SU-DHL-6 (cell line): ENCODE measurements at regions not wholly inside any gene's neighbourhood (a gene's known extent, or its start where the extent isn't known, plus 50 kb on each side); places are given as distances from the start of the nearest gene placed in this dataset.

Experiments
- H2AFZ ChIP-seq: fragments of 200-600 bp; sonication (generic); 2 replicates; pipeline ENCODE4 v1.6.1; 2014; ENCODE audit warnings: low read depth, mild to moderate bottlenecking, moderate library complexity, mixed read lengths, antibody characterized with exemption, low read length; ENCODE audit not compliant: severe bottlenecking
- H3F3A ChIP-seq: fragments of 200-600 bp; shearing (Covaris generic); 2 replicates; pipeline ENCODE4 v1.6.0; 2016; ENCODE audit warnings: antibody characterized with exemption, mild to moderate bottlenecking; ENCODE audit not compliant: insufficient read depth
- H3K27ac ChIP-seq: fragments of 200-600 bp; sonication (generic); 2 replicates; pipeline ENCODE4 v1.5.1; 2016; ENCODE audit warnings: low read depth, mild to moderate bottlenecking, low read length, moderate library complexity, mixed read lengths
- H3K27me3 ChIP-seq: fragments of 200-600 bp; sonication (generic), shearing (Covaris generic); 2 replicates; pipeline ENCODE4 v1.6.0; 2014; ENCODE audit warnings: mild to moderate bottlenecking, low read length
- H3K36me3 ChIP-seq: fragments of 200-600 bp; sonication (generic); 2 replicates; pipeline ENCODE4 v1.6.1; 2014; ENCODE audit warnings: mild to moderate bottlenecking, low read length, mixed read lengths
- H3K4me2 ChIP-seq: fragments of 300-600, 200-600 bp; shearing (Covaris generic), sonication (generic); 2 replicates; pipeline ENCODE4 v1.6.0; 2014; ENCODE audit warnings: low read length, low read depth, mild to moderate bottlenecking; ENCODE audit not compliant: poor library complexity, severe bottlenecking
- H3K4me3 ChIP-seq: fragments of 200-600 bp; sonication (generic); 2 replicates; pipeline ENCODE4 v1.5.1; 2014; ENCODE audit warnings: antibody characterized with exemption, low read length, mild to moderate bottlenecking, mixed read lengths; ENCODE audit not compliant: insufficient read depth, poor library complexity, severe bottlenecking
- H3K79me2 ChIP-seq: fragments of 200-600 bp; sonication (generic); 2 replicates; pipeline ENCODE4 v1.6.1; 2014; ENCODE audit warnings: mild to moderate bottlenecking, low read length, moderate library complexity; ENCODE audit not compliant: insufficient read depth
- H3K9ac ChIP-seq: fragments of 200-600 bp; sonication (generic); 2 replicates; pipeline ENCODE4 v1.7.0; 2014; ENCODE audit warnings: mild to moderate bottlenecking, low read length
- H3K9me2 ChIP-seq: fragments of 200-600 bp; sonication (generic); replicated peaks from 2 replicates; pipeline ENCODE4 v1.6.1; 2014; ENCODE audit warnings: low read length; ENCODE audit not compliant: insufficient read depth
- H3K9me3 ChIP-seq: fragments of 200-600 bp; sonication (generic); 2 replicates; pipeline ENCODE4 v1.6.1; 2014; ENCODE audit warnings: low read length, mixed read lengths; ENCODE audit not compliant: insufficient read depth
- H4K20me1 ChIP-seq: fragments of 200-600 bp; sonication (generic); 2 replicates; pipeline ENCODE4 v1.6.1; 2014; ENCODE audit warnings: low read depth, mild to moderate bottlenecking, antibody characterized with exemption, low read length, moderate library complexity, mixed read lengths
- CTCF ChIP-seq: fragments of 200-600 bp; sonication (generic); IDR thresholded peaks from one replicate; pipeline ENCODE4 v1.5.1; 2017; ENCODE audit warnings: antibody characterized with exemption, mild to moderate bottlenecking, low read length, moderate library complexity; ENCODE audit not compliant: insufficient read depth, poor library complexity, severe bottlenecking
- EZH2phosphoT487 ChIP-seq: fragments of 200-600 bp; sonication (generic), shearing (Covaris generic); conservative IDR thresholded peaks from 2 replicates; pipeline ENCODE4 v1.6.1; 2018; ENCODE audit warnings: mild to moderate bottlenecking, antibody characterized with exemption, low read length, moderate library complexity, mixed read lengths

DNA sequence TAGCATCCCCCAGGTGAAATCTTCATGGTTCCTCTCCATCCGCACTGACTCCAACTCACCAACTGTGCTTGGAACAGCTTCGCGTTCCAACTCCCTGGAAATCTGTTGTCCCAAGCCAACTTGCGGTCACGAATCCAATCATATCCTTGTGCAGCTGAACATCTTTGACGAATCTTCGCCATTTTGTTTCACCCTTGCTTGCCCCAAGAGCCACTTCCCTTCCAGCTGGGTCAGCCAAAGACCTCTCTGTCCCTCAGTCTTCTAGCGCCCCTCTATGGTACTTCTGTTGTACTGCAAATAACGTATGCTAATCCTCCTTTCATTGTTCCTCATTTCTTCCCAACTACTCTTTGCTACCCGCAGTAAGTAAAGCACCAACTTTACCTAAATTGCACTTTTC lies 61.0 kb upstream of the TARS1 start:
- Histone ChIP-seq H2AFZ (no peak overlapping the region), H3K36me3 (no peaks in the 10 kb centered on the region), H3F3A (no peaks in the 10 kb centered on the region), H3K9ac (no peak overlapping the region), H4K20me1 (no peaks in the 10 kb centered on the region), H3K27ac (no peak overlapping the region), H3K9me3 (no peaks in the 10 kb centered on the region), H3K4me2 (no peak overlapping the region), H3K9me2 (no peaks in the 10 kb centered on the region), H3K4me3 (no peak overlapping the region), H3K27me3 (0 out of 2 replicates have a peak, but pooled peaks cover 4% of the 10 kb centered on the region), H3K79me2 (no peaks in the 10 kb centered on the region)
- TF ChIP-seq CTCF = no peak
- no peak for TF ChIP-seq EZH2phosphoT487

DNA sequence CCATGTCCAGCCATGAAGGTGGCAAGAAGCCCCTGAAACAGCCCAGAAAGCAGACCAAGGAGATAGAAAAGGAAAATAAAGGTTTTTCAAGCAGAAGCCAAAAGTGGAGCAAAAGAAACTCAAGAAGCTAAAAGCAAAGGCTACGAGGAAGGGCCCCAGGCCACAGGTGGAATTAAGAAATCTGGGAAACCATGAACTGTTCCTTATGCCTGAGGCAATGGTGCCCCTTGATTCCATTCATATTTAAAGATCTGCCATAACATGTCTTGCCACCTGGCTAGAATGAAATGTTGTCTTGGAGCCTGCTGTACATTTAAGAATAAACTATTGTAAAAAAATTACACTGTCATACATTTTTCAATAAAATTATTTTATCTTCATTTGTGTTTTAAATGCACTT lies 59.5 kb upstream of the TARS1 start:
- H3K9me3 ChIP-seq = 0 out of 2 replicates have a peak, but pooled peaks cover 6% of the 10 kb centered on the region
- H2AFZ ChIP-seq = no peak overlapping the region
- 0 out of 2 replicates have a peak, but pooled peaks cover 4% of the 10 kb centered on the region for H3K27me3 ChIP-seq
- no peaks in the 10 kb centered on the region for H3F3A ChIP-seq
- no peak overlapping the region for H3K4me3 ChIP-seq
- no peak for TF ChIP-seq CTCF
- H3K9ac ChIP-seq = no peak overlapping the region
- H3K79me2 ChIP-seq = no peaks in the 10 kb centered on the region
- no peak overlapping the region for H3K27ac ChIP-seq
- no peaks in the 10 kb centered on the region for H3K9me2 ChIP-seq
- no peaks in the 10 kb centered on the region for H4K20me1 ChIP-seq
- no peak overlapping the region for H3K4me2 ChIP-seq
- no peaks in the 10 kb centered on the region for H3K36me3 ChIP-seq
